GM19351 (cell line): ENCODE measurements at regions not wholly inside any gene's neighbourhood (a gene's known extent, or its start where the extent isn't known, plus 50 kb on each side); places are given as distances from the start of the nearest gene placed in this dataset.

ENCODE experiments used
- ATAC-seq: cut with Tn5 transposase; IDR thresholded peaks from one replicate; pipeline ENCODE4 v1.9.1; 2021; ENCODE audit warnings: mild to moderate bottlenecking, moderate library complexity; ENCODE audit not compliant: unreplicated experiment

DNA sequence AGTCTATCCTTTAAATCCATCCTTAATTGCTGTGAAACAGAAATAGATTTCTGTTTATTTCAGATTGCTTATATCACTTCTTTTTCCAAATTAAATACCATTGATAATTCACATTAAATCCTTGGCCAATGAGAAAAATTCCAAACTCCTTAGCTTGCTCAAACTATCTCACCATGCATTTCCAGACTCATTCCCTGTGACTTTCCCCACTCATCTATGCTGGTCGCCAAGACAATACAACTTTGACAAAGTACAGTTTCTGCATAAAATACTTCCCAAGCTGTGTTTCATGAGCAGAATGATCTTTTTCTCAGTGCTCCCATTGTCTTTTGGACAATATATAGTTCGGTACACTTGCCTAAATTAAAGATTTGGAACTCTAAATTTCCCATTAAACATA lies 575.6 kb downstream of the CPS1 start:
- ATAC-seq = no peak

- ATAC-seq = no peak
Measured at GRCh38 chr2:211132573-211132972, 576.2 kb downstream of the CPS1 start.

GRCh38 chr2:211133766-211134165 lies 577.4 kb downstream of the CPS1 start:
- ATAC-seq = no peak

DNA sequence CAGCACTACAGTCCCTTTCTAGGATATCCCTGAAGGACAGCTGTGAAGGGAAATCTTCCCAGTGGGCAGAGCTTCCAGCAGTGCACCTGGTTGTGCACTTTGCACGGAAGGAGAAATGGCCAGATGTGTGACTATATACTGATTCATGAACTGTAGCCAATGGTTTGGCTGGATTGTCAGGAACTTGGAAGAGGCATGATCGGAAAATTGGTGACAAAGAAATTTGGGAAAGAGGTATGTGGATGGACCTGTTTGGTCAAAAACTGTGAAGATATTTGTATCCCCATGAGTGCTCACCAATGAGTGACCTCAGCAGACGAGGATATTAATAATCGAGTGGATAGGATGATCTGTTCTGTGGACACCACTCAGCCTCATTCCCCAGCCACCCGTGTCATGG lies 582.2 kb downstream of the CPS1 start:
- no peak for ATAC-seq

DNA sequence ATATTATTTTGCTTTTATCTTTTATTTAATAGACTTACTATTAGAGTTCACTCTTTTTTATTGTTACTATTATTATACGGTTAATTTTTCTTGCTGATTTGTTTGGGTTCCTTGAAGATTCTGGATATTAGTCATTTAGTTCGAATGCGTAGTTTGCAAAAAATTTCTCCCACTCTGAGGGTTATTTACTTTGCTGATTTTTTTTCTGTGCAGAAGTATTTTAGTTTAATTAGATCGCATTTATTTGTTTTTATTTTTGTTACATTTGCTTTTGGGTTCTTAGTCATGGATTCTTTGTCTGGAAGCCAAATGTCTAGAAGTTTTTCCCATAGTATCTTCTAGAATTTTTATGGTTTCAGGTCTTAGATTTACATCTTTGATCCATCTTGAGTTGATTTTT lies 585.2 kb downstream of the CPS1 start:
- no peak for ATAC-seq

- ATAC-seq = no peak
Measured at GRCh38 chr2:211144078-211144477, 587.7 kb downstream of the CPS1 start.

DNA sequence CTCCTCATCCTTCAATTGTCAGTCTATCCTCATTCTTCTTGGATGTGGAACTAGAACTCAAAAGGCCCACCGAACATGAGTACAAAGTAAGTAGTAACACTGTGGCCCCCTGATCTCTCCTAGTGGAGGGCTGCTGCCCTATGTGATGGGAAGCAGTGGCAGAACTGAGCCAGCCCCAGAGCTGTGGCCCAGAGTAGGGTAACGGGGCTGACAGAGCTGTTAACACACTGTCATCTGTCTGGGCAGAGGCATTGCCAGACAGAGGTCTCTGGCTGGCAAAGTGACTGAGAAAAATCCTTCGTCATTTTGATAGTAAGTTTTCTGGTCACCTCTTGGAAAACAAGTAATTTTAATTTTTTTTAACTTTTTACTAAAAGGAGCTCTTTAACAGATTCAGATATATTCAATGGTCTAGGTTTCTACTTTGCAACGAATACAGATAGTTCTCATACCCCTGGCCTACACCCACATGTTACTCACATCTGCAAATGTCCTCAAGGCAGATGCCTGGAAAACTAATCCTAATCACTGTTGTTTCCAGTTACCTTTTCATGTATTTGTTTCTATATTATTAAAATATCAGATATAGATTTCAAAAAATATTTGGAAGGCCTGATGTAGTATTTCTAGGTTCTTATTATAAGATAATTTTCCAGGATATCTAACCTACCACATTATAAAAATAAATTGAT lies 588.7 kb downstream of the CPS1 start:
- ATAC-seq = no peak

- ATAC-seq = no peak
Measured at GRCh38 chr2:211149731-211150130, 593.3 kb downstream of the CPS1 start.

GRCh38 chr2:211157211-211157610 lies 600.8 kb downstream of the CPS1 start:
- no peak for ATAC-seq

- ATAC-seq = peak; percentile 100
Measured at GRCh38 chr2:211157856-211158463, 601.6 kb downstream of the CPS1 start.

- no peak for ATAC-seq
Measured at GRCh38 chr2:211159972-211160371, 603.6 kb downstream of the CPS1 start.

DNA sequence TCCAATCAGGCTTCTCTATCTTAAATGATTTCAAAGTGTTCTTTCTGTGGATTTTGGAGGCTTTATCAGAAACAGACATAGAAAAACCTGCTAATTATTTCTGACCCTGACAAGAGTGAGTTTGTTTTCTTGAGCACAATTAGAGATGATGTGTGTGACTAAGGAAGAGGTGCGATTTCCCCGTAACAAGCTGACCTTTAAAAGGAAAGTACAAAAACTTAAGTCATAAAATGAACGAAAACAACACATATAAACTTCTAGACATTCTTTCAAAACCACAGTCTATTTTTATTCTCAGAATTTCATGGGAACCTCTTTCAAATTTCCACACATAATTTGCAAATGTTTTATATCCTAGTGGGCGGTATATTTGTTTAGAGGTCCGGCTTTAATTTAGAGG lies 604.8 kb downstream of the CPS1 start:
- no peak for ATAC-seq

- no peak for ATAC-seq
Measured at GRCh38 chr2:211162911-211163310, 606.5 kb downstream of the CPS1 start.

GRCh38 chr2:211170843-211171242 lies 614.4 kb downstream of the CPS1 start:
- no peak for ATAC-seq

DNA sequence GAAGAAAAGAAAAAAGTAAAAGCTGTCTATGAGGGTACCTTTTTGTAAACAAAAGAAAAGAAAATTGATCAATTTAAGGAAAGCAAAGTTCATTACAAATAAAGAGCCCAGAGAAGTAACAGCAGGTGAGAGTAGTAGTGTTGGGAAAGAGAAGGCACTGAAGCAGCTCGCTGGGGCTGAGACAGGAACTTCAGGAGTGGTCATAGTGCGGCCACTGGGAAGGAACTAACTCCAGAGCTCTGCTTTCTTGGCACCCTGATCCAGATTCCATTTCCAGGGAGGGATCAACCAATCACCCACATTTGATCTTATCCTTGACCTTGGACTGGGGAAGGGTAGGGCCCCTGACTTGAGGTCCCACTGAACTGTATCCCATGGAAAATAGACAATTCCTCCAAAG lies 617.6 kb downstream of the CPS1 start:
- ATAC-seq = no peak

GRCh38 chr2:211174631-211175030 lies 618.2 kb downstream of the CPS1 start:
- no peak for ATAC-seq

- no peak for ATAC-seq
Measured at GRCh38 chr2:211175956-211176355, 619.6 kb downstream of the CPS1 start.

GRCh38 chr2:211176514-211177141 lies 620.2 kb downstream of the CPS1 start:
- ATAC-seq = no peak

DNA sequence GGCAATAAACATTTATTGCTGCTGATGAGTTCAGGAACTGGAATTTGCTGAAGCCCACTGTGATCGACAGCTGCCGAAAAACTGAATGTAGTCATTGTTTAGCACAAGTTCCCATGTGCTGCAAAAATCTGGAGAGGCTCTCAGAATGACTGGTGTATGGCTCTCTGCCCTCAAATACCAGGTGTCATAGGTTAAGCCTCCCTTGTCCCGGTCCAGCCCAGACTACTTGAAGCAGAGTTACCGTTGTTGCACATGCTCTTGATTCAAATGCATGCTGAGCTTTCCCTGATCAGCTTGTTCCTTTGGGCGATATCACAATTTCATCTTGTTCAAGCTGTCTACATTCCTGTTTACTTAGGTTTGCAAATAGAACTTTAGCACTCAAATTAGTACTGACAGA lies 625.2 kb downstream of the CPS1 start:
- ATAC-seq = no peak

DNA sequence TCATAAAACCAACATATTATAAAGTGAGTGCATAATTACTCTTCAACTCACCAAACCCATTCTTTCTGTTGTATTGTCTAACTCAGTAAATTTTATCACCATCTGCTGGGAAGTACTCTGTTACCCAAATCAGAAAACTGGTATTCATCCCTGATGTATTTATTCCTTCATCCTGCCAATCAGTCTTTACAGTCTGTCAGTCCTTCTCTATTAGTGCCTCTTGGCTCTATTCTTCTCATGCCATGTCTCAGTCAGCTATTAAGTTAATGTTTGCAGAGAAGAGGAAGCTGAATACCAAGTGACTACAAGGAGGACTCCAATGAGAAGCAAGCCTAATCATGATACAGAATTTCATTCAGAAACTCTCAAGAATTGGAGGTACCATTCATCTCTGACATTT lies 631.2 kb downstream of the CPS1 start:
- ATAC-seq = no peak

DNA sequence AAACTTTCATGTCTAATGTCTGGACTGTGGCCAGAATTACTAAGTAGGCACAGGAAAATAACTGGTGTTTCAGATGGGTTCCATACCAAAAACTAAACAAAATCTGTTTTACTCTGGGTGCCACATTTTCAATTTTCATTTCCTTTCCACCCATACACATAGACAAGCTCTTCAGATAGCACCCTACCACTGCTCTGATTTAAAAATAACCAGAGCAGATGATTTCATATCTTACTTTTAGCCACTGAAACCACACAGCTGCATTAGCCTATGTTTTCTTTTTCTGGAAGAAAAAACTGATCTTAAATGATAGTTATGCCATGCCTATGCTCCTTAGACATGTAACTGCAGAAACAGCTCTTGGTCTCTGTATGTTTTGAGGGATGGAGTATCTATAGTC lies 647.6 kb downstream of the CPS1 start:
- peak; percentile 98 for ATAC-seq

DNA sequence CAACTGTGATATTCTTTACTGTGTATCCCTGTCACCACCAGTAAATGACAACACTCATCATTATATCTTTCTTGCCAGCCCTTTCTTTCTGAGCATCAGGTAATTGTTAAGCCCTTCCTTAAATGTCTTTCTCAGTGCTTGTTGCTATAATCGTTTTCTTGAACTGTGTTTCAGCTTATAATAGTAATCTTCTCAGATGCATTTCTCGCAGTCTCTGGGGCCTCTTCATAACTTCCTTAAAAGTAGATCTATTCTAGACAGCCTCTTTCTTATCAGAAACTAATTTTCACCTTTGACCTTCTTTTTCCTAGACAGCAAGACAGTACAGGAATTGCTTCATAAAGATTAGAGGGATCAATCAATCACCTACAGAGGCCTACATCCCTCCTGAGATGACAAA lies 648.1 kb downstream of the CPS1 start:
- ATAC-seq = peak; percentile 31
